ENCODE measurements at regions not wholly inside any gene's neighbourhood (a gene's known extent, or its start where the extent isn't known, plus 50 kb on each side); places are given as distances from the start of the nearest gene placed in this dataset.

- Histone ChIP-seq H3K4me2 (no peak overlapping the region), H3K27ac (no peak overlapping the region), H3F3A (ENCODE audit: insufficient read depth, low read depth) (no peaks in the 10 kb centered on the region), H3K27me3 (ENCODE audit: insufficient read depth, low read depth) (peaks cover 6% of the 10 kb centered on the region; the same call in 1 of the 2 replicates), H3K79me2 (ENCODE audit: low read depth) (no peaks in the 10 kb centered on the region), H3K4me1 (replicated peaks; ENCODE audit: insufficient read depth) (no peaks in the 10 kb centered on the region), H3K9me3 (ENCODE audit: insufficient read depth, low read depth) (no peaks in the 10 kb centered on the region), H3K4me3 (no peak overlapping the region), H2AFZ (no peak overlapping the region), H3K36me3 (ENCODE audit: low read depth) (no peaks in the 10 kb centered on the region), H3K9me2 (ENCODE audit: insufficient read depth) (no peaks in the 10 kb centered on the region), H4K20me1 (ENCODE audit: insufficient read depth) (no peaks in the 10 kb centered on the region)
- no peak for TF ChIP-seq EZH2 (IDR thresholded peaks at IDR 0.05; ENCODE audit: low read depth)
- TF ChIP-seq CTCF (conservative IDR thresholded peaks at IDR 0.05) = no peak
- ChIA-PET POLR2A (ENCODE audit: unreplicated experiment) (no interaction called here), CTCF (no interaction called here)
- BruUV-seq (replicated peaks) = no TSS peak
- intact Hi-C loops (cut with micrococcal nuclease; ENCODE audit: unreplicated experiment) = no loop called here
- DNase-seq = no peak
Measured at GRCh38 chr10:104584541-104584940, 56.5 kb upstream of the SORCS3 start.

GRCh38 chr10:104587751-104588150, 53.3 kb upstream of the SORCS3 start:
- H3K27ac ChIP-seq = no peak overlapping the region
- no peak for DNase-seq
- peaks cover 6% of the 10 kb centered on the region; the same call in 1 of the 2 replicates for H3K27me3 ChIP-seq (ENCODE audit: insufficient read depth, low read depth)
- no peak overlapping the region for H2AFZ ChIP-seq
- H3K79me2 ChIP-seq (ENCODE audit: low read depth) = no peaks in the 10 kb centered on the region
- POLR2A ChIA-PET (ENCODE audit: unreplicated experiment) = no interaction called here
- no peak overlapping the region for H3K4me2 ChIP-seq
- no peaks in the 10 kb centered on the region for H3K9me3 ChIP-seq (ENCODE audit: insufficient read depth, low read depth)
- no peaks in the 10 kb centered on the region for H3K9me2 ChIP-seq (ENCODE audit: insufficient read depth)
- H4K20me1 ChIP-seq (ENCODE audit: insufficient read depth) = no peaks in the 10 kb centered on the region
- no peak overlapping the region for H3K4me3 ChIP-seq
- CTCF ChIA-PET = no interaction called here
- intact Hi-C loops (cut with micrococcal nuclease; ENCODE audit: unreplicated experiment) = no loop called here
- no TSS peak for BruUV-seq (replicated peaks)
- H3F3A ChIP-seq (ENCODE audit: insufficient read depth, low read depth) = no peaks in the 10 kb centered on the region
- TF ChIP-seq CTCF (conservative IDR thresholded peaks at IDR 0.05) (no peak), EZH2 (IDR thresholded peaks at IDR 0.05; ENCODE audit: low read depth) (no peak)
- H3K36me3 ChIP-seq (ENCODE audit: low read depth) = no peaks in the 10 kb centered on the region
- no peaks in the 10 kb centered on the region for H3K4me1 ChIP-seq (replicated peaks; ENCODE audit: insufficient read depth)

GRCh38 chr10:104589431-104589830, 51.7 kb upstream of the SORCS3 start:
- Histone ChIP-seq H3K36me3 (ENCODE audit: low read depth) (no peaks in the 10 kb centered on the region), H4K20me1 (ENCODE audit: insufficient read depth) (no peaks in the 10 kb centered on the region), H3K9me3 (ENCODE audit: insufficient read depth, low read depth) (no peaks in the 10 kb centered on the region), H3K9me2 (ENCODE audit: insufficient read depth) (no peaks in the 10 kb centered on the region), H3K4me2 (no peak overlapping the region), H3K27ac (no peak overlapping the region), H3K4me3 (no peak overlapping the region), H3K79me2 (ENCODE audit: low read depth) (no peaks in the 10 kb centered on the region), H3K4me1 (replicated peaks; ENCODE audit: insufficient read depth) (no peaks in the 10 kb centered on the region), H3K27me3 (ENCODE audit: insufficient read depth, low read depth) (peaks cover 6% of the 10 kb centered on the region; the same call in 1 of the 2 replicates), H3F3A (ENCODE audit: insufficient read depth, low read depth) (no peaks in the 10 kb centered on the region), H2AFZ (no peak overlapping the region)
- POLR2A ChIA-PET (ENCODE audit: unreplicated experiment) = no interaction called here
- TF ChIP-seq CTCF (conservative IDR thresholded peaks at IDR 0.05) (no peak), EZH2 (IDR thresholded peaks at IDR 0.05; ENCODE audit: low read depth) (no peak)
- BruUV-seq (replicated peaks) = no TSS peak
- intact Hi-C loops (cut with micrococcal nuclease; ENCODE audit: unreplicated experiment) = no loop called here
- CTCF ChIA-PET = no interaction called here
- no peak for DNase-seq

Measured in PC-9 (cell line).